CD14-positive monocyte (primary cell): ENCODE measurements at regions not wholly inside any gene's neighbourhood (a gene's known extent, or its start where the extent isn't known, plus 50 kb on each side); places are given as distances from the start of the nearest gene placed in this dataset.

ENCODE experiments used
- DNase-seq, 3 donors: peaks; one replicate each; pipeline ENCODE4 v3.0.0-alpha.2; 2011 to 2022
- H2AFZ ChIP-seq: 2 replicates; pipeline ENCODE4 v1.6.0; 2012; ENCODE audit warnings: mild to moderate bottlenecking, low read depth, low read length, inconsistent platforms; ENCODE audit not compliant: insufficient read depth, poor library complexity, severe bottlenecking
- H3K27ac ChIP-seq, 2 donors: 1 replicate in 1 of 2; 2 replicates in 1 of 2; pipeline ENCODE4 v1.5.1; 2012 to 2013; ENCODE audit warnings: low read length in 2 of 2, control low read depth in 1 of 2, inconsistent platforms in 1 of 2, low read depth in 1 of 2, mild to moderate bottlenecking in 1 of 2
- H3K27me3 ChIP-seq, 2 donors: one replicate each; pipeline versions ENCODE4 v1.6.0 to v1.6.1; 2011 to 2013; ENCODE audit warnings: low read length in 2 of 2; ENCODE audit not compliant: control insufficient read depth in 2 of 2, insufficient read depth in 2 of 2
- H3K36me3 ChIP-seq, 2 donors: replicated peaks in 1 of 2; 1 replicate in 1 of 2; 2 replicates in 1 of 2; pipeline versions ENCODE4 v1.5.1 to v1.6.1; 2012 to 2013; ENCODE audit warnings: low read length in 2 of 2, control low read depth in 1 of 2, inconsistent platforms in 1 of 2, mild to moderate bottlenecking in 1 of 2; ENCODE audit not compliant: insufficient read depth in 2 of 2, control insufficient read depth in 1 of 2
- H3K4me1 ChIP-seq, 2 donors: 1 replicate in 1 of 2; 2 replicates in 1 of 2; pipeline versions ENCODE4 v1.5.1 to v1.6.1; 2012 to 2013; ENCODE audit warnings: low read length in 2 of 2, control low read depth in 1 of 2, inconsistent platforms in 1 of 2, mild to moderate bottlenecking in 1 of 2, moderate library complexity in 1 of 2; ENCODE audit not compliant: insufficient read depth in 2 of 2, control insufficient read depth in 1 of 2
- H3K4me2 ChIP-seq: replicated peaks from 2 replicates; pipeline ENCODE3; 2012; ENCODE audit warnings: low read length, moderate library complexity, mild to moderate bottlenecking; ENCODE audit not compliant: poor library complexity, severe bottlenecking; ENCODE audit errors: extremely low read depth
- H3K4me3 ChIP-seq, 3 experiments: fragments of 200-600 bp in 1 of 3; sonication (generic) in 1 of 3; replicated peaks in 1 of 3; 1 replicate in 2 of 3; 2 replicates in 1 of 3; pipeline ENCODE4 v1.5.1; 2011 to 2013; ENCODE audit warnings: low read length in 3 of 3, mild to moderate bottlenecking in 3 of 3, control low read depth in 2 of 3, low read depth in 2 of 3, inconsistent platforms in 1 of 3, moderate library complexity in 1 of 3
- H3K79me2 ChIP-seq: 2 replicates; pipeline ENCODE4 v1.6.0; 2012; ENCODE audit warnings: mild to moderate bottlenecking, control low read depth, inconsistent platforms, low read length, moderate library complexity; ENCODE audit not compliant: insufficient read depth
- H3K9ac ChIP-seq: 2 replicates; pipeline ENCODE4 v1.6.0; 2017; ENCODE audit warnings: low read length, mild to moderate bottlenecking; ENCODE audit not compliant: insufficient read depth, poor library complexity, severe bottlenecking
- H3K9me3 ChIP-seq, 2 donors: replicated peaks in 1 of 2; 1 replicate in 1 of 2; 2 replicates in 1 of 2; pipeline versions ENCODE4 v1.5.1 to v1.6.1; 2012 to 2013; ENCODE audit warnings: low read length in 2 of 2, control low read depth in 1 of 2; ENCODE audit not compliant: control insufficient read depth in 1 of 2, insufficient read depth in 1 of 2
- H4K20me1 ChIP-seq: 2 replicates; pipeline ENCODE4 v1.6.0; 2012; ENCODE audit warnings: mild to moderate bottlenecking, low read length, control low read depth, moderate library complexity; ENCODE audit not compliant: insufficient read depth
- H3K27ac Mint-ChIP-seq, 7 donors: one replicate each; pipeline ENCODE4 v1.8.0; 2020; ENCODE audit warnings: mild to moderate bottlenecking in 7 of 7, mixed read lengths in 7 of 7, moderate library complexity in 6 of 7, inconsistent platforms in 2 of 7
- H3K27me3 Mint-ChIP-seq, 3 donors: one replicate each; pipeline ENCODE4 v1.8.0; 2021 to 2022; ENCODE audit warnings: low read depth in 3 of 3, mild to moderate bottlenecking in 3 of 3, mixed read lengths in 3 of 3, moderate library complexity in 3 of 3, inconsistent platforms in 1 of 3
- H3K36me3 Mint-ChIP-seq, 2 donors: one replicate each; pipeline ENCODE4 v1.8.0; 2020; ENCODE audit warnings: mixed read lengths in 2 of 2, inconsistent platforms in 1 of 2, mild to moderate bottlenecking in 1 of 2
- H3K4me1 Mint-ChIP-seq: one replicate; pipeline ENCODE4 v1.8.0; 2020; ENCODE audit warnings: mild to moderate bottlenecking, mixed read lengths
- H3K4me3 Mint-ChIP-seq, 2 donors: one replicate each; pipeline ENCODE4 v1.8.0; 2020; ENCODE audit warnings: mild to moderate bottlenecking in 2 of 2, mixed read lengths in 2 of 2, moderate library complexity in 1 of 2
- H3K9me3 Mint-ChIP-seq, 7 donors: one replicate each; pipeline ENCODE4 v1.8.0; 2020 to 2022; ENCODE audit warnings: mixed read lengths in 7 of 7, mild to moderate bottlenecking in 6 of 7, moderate library complexity in 6 of 7, inconsistent platforms in 2 of 7
- CTCF ChIP-seq: fragments of 200-600 bp; IDR thresholded peaks from one replicate; pipeline ENCODE4 v1.8.0; 2022; ENCODE audit warnings: antibody characterized with exemption, mild to moderate bottlenecking
- WGBS: methylation state at CpG from one replicate; pipeline ENCODE4 v1.1.5; 2013; ENCODE audit warnings: missing lambda C conversion rate; ENCODE audit not compliant: insufficient coverage; 5-methylcytosine and 5-hydroxymethylcytosine counted together
- intact Hi-C, 2 donors: fragments of 100-400 bp; cut with micrococcal nuclease; formaldehyde crosslinking; loops; one replicate each; pipeline versions ENCODE4 v1.15.0 to v1.15.1; 2023

- Histone ChIP-seq H3K4me1 (no peaks in the 10 kb centered on the region), H3K4me3 (no peak overlapping the region), H3K27ac (no peak overlapping the region), H4K20me1 (no peaks in the 10 kb centered on the region), H3K27me3 (no peaks in the 10 kb centered on the region), H3K4me2 (no peak overlapping the region), H2AFZ (no peak overlapping the region), H3K79me2 (no peaks in the 10 kb centered on the region), H3K36me3 (no peaks in the 10 kb centered on the region), H3K9ac (no peak overlapping the region), H3K9me3 (no peaks in the 10 kb centered on the region)
- H3K4me3 Mint-ChIP-seq: no peak overlapping the region
- peaks cover 0 to 2% (median 0%) of the 10 kb centered on the region in 7 donors for H3K9me3 Mint-ChIP-seq
- no peak for TF ChIP-seq CTCF
- no CpG with 5 or more reads among the region's 1 CpG for WGBS
- intact Hi-C loops: no loop called here
- no peak overlapping the region for H3K27ac Mint-ChIP-seq
- H3K4me1 Mint-ChIP-seq: no peaks in the 10 kb centered on the region
- H3K27me3 Mint-ChIP-seq: no peaks in the 10 kb centered on the region
- no peak for DNase-seq
- H3K36me3 Mint-ChIP-seq: no peaks in the 10 kb centered on the region
Observed at GRCh38 chr3:157816896-157817295, 289.3 kb downstream of the SHOX2 start.

- H3K9me3 Mint-ChIP-seq: peaks cover 0 to 2% (median 0%) of the 10 kb centered on the region in 7 donors
Observed at GRCh38 chr3:157816296-157816695, 289.9 kb downstream of the SHOX2 start.

More at GRCh38 chr3:157816296-157816695, 289.9 kb downstream of the SHOX2 start:
- no peaks in the 10 kb centered on the region for H4K20me1 ChIP-seq
- intact Hi-C loops: no loop called here
- H3K36me3 Mint-ChIP-seq: no peaks in the 10 kb centered on the region
- H3K4me3 Mint-ChIP-seq: no peak overlapping the region
- no peak for DNase-seq
- TF ChIP-seq CTCF: no peak
- H3K79me2 ChIP-seq: no peaks in the 10 kb centered on the region
- H3K27me3 ChIP-seq: no peaks in the 10 kb centered on the region
- H3K9ac ChIP-seq: no peak overlapping the region
- H3K4me1 Mint-ChIP-seq: no peaks in the 10 kb centered on the region
- no peaks in the 10 kb centered on the region for H3K4me1 ChIP-seq
- H3K27ac Mint-ChIP-seq: no peak overlapping the region
- no peak overlapping the region for H3K4me2 ChIP-seq
- no peaks in the 10 kb centered on the region for H3K9me3 ChIP-seq
- no peak overlapping the region for H3K27ac ChIP-seq
- no peak overlapping the region for H3K4me3 ChIP-seq
- H3K27me3 Mint-ChIP-seq: no peaks in the 10 kb centered on the region
- H3K36me3 ChIP-seq: no peaks in the 10 kb centered on the region
- H2AFZ ChIP-seq: no peak overlapping the region
